Gastrocnemius medialis (tissue), 4 donors: ENCODE measurements at regions not wholly inside any gene's neighbourhood (a gene's known extent, or its start where the extent isn't known, plus 50 kb on each side); places are given as distances from the start of the nearest gene placed in this dataset.

Experiments used
- ATAC-seq, 2 donors: fragments of 150-250 bp; one replicate each; pipeline ENCODE4 v1.9.1; 2016
- DNase-seq, 2 donors: peaks; one replicate each; pipeline ENCODE4 v3.0.0-alpha.2; 2019
- H3K27ac ChIP-seq, 4 donors: fragments of 200-600 bp; sonication (generic); 1 replicate in 1 of 4; 2 replicates in 3 of 4; pipeline ENCODE4 v1.5.1; 2016 to 2018; ENCODE audit warnings: mild to moderate bottlenecking in 2 of 4, moderate library complexity in 1 of 4
- H3K27me3 ChIP-seq, 3 donors: fragments of 200-600 bp; sonication (generic) in 2 of 3; 1 replicate in 1 of 3; 2 replicates in 2 of 3; pipeline versions ENCODE4 v1.5.1 to v1.6.0; 2016 to 2019; ENCODE audit warnings: mild to moderate bottlenecking in 1 of 3, moderate library complexity in 1 of 3
- H3K36me3 ChIP-seq, 2 donors: fragments of 200-600 bp; sonication (generic) in 1 of 2; one replicate each; pipeline ENCODE4 v1.5.1; 2017 to 2018
- H3K4me1 ChIP-seq, 2 donors: fragments of 200-600 bp; sonication (generic) in 1 of 2; one replicate each; pipeline ENCODE4 v1.5.1; 2016 to 2017; ENCODE audit warnings: mild to moderate bottlenecking in 2 of 2
- H3K4me3 ChIP-seq, 4 donors: fragments of 200-600 bp; sonication (generic) in 3 of 4; 1 replicate in 1 of 4; 2 replicates in 3 of 4; pipeline ENCODE4 v1.5.1; 2016 to 2019; ENCODE audit warnings: mild to moderate bottlenecking in 2 of 4
- H3K9me3 ChIP-seq, 3 donors: fragments of 200-600 bp; sonication (generic) in 2 of 3; 1 replicate in 1 of 3; 2 replicates in 2 of 3; pipeline ENCODE4 v1.5.1; 2016 to 2019
- CTCF ChIP-seq, 5 experiments: fragments of 450-650 bp in 3 of 5; fragments of 200-600 bp in 2 of 5; sonication (generic) in 2 of 5; IDR thresholded peaks in 4 of 5; conservative IDR thresholded peaks in 1 of 5; 1 replicate in 4 of 5; 2 replicates in 1 of 5; pipeline ENCODE4 v1.5.1; 2016 to 2019; ENCODE audit warnings: antibody characterized with exemption in 5 of 5, mild to moderate bottlenecking in 3 of 5, moderate library complexity in 3 of 5
- POLR2A ChIP-seq, 2 donors: fragments of 450-650 bp; IDR thresholded peaks; one replicate each; pipeline ENCODE4 v1.6.1; 2017; ENCODE audit warnings: antibody characterized with exemption in 2 of 2, mild to moderate bottlenecking in 2 of 2, moderate library complexity in 2 of 2
- in situ Hi-C, 4 donors: fragments of 200-750 bp; cut with MboI; loops; one replicate each; pipeline versions ENCODE4 v1.15.0 to v1.8.0; 2017; ENCODE audit warnings: low sequenced_read_pairs in 4 of 4
- intact Hi-C: fragments of 100-400 bp; cut with DNase I; formaldehyde crosslinking; loops from one replicate; pipeline ENCODE4 v1.15.1; 2023; ENCODE audit warnings: low total_unique reads

- no peaks in the 10 kb centered on the region for H3K9me3 ChIP-seq
- no peaks in the 10 kb centered on the region for H3K36me3 ChIP-seq
- no peaks in the 10 kb centered on the region for H3K27me3 ChIP-seq
- no peaks in the 10 kb centered on the region for H3K4me1 ChIP-seq
- H3K27ac ChIP-seq, result no peak overlapping the region
- no peak for ATAC-seq
- no peak for DNase-seq
- in situ Hi-C loops (no loop called here), intact Hi-C loops (no loop called here)
- H3K4me3 ChIP-seq, result no peak overlapping the region
- TF ChIP-seq CTCF (IDR thresholded peaks at IDR 0.05 in 4 of 5, conservative IDR thresholded peaks at IDR 0.05 in 1 of 5), result no peak
- no peak for TF ChIP-seq POLR2A (IDR thresholded peaks at IDR 0.05)
Observed at GRCh38 chr1:112779665-112780526, 64.8 kb upstream of the PPM1J start.

- H3K4me1 ChIP-seq, result no peaks in the 10 kb centered on the region
- H3K27me3 ChIP-seq, result no peaks in the 10 kb centered on the region
- no peaks in the 10 kb centered on the region for H3K9me3 ChIP-seq
- no peaks in the 10 kb centered on the region for H3K36me3 ChIP-seq
- in situ Hi-C loops (no loop called here), intact Hi-C loops (no loop called here)
- DNase-seq, result no peak
- no peak for TF ChIP-seq POLR2A (IDR thresholded peaks at IDR 0.05)
- no peak for TF ChIP-seq CTCF (IDR thresholded peaks at IDR 0.05 in 4 of 5, conservative IDR thresholded peaks at IDR 0.05 in 1 of 5)
- no peak overlapping the region for H3K4me3 ChIP-seq
- no peak overlapping the region for H3K27ac ChIP-seq
- no peak for ATAC-seq
Observed at GRCh38 chr1:112778137-112778536, 63.0 kb upstream of the PPM1J start.

- no peak overlapping the region for H3K27ac ChIP-seq
- in situ Hi-C loops (no loop called here), intact Hi-C loops (no loop called here)
- H3K27me3 ChIP-seq, result no peaks in the 10 kb centered on the region
- H3K4me1 ChIP-seq, result no peaks in the 10 kb centered on the region
- no peak overlapping the region for H3K4me3 ChIP-seq
- DNase-seq (no peak), ATAC-seq (no peak)
- H3K36me3 ChIP-seq, result no peaks in the 10 kb centered on the region
- TF ChIP-seq POLR2A (IDR thresholded peaks at IDR 0.05) (no peak), CTCF (IDR thresholded peaks at IDR 0.05 in 4 of 5, conservative IDR thresholded peaks at IDR 0.05 in 1 of 5) (no peak)
- no peaks in the 10 kb centered on the region for H3K9me3 ChIP-seq
Observed at GRCh38 chr1:112776688-112777087, 61.6 kb upstream of the PPM1J start.

GRCh38 chr1:112772781-112773180 lies 57.6 kb upstream of the PPM1J start:
- Histone ChIP-seq H3K27ac (no peak overlapping the region), H3K27me3 (no peaks in the 10 kb centered on the region), H3K36me3 (no peaks in the 10 kb centered on the region), H3K9me3 (no peaks in the 10 kb centered on the region), H3K4me3 (no peak overlapping the region), H3K4me1 (no peaks in the 10 kb centered on the region)
- ATAC-seq (no peak), DNase-seq (no peak)
- TF ChIP-seq POLR2A (IDR thresholded peaks at IDR 0.05) (no peak), CTCF (IDR thresholded peaks at IDR 0.05 in 4 of 5, conservative IDR thresholded peaks at IDR 0.05 in 1 of 5) (no peak)
- intact Hi-C loops (no loop called here), in situ Hi-C loops (no loop called here)
